SKM-1 (cell line): ENCODE measurements at regions not wholly inside any gene's neighbourhood (a gene's known extent, or its start where the extent isn't known, plus 50 kb on each side); places are given as distances from the start of the nearest gene placed in this dataset.
"Not testable (repeated sequence)": the region's sequence is repeated elsewhere in the genome, so short reads cannot be mapped to it uniquely, and the experiment has no call there.

Experiments
- DNase-seq: peaks from one replicate; lab custom pipeline; 2025; ENCODE audit not compliant: unreplicated experiment; lab: John Stamatoyannopoulos, UW

DNA sequence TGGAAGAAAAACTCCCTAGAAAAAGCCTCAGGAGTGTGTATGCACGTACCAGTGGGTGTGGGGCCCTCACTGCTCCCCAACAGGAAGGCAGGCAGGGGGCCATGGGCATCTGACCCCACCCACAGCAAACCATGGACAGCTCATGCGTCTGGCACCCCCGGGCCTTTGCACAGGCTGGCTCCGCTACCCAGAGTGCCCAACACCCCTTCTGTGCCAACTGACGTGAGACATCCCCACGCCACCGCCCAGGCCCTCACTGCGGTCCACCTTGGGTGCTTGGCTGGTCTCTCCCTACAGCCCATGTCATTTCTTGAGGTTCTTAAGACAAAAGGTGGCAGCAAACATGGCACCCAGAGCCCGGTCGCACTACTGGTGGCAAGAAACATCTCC is 91.4 kb downstream of the NCOR2 start:
- no peak for DNase-seq

DNA sequence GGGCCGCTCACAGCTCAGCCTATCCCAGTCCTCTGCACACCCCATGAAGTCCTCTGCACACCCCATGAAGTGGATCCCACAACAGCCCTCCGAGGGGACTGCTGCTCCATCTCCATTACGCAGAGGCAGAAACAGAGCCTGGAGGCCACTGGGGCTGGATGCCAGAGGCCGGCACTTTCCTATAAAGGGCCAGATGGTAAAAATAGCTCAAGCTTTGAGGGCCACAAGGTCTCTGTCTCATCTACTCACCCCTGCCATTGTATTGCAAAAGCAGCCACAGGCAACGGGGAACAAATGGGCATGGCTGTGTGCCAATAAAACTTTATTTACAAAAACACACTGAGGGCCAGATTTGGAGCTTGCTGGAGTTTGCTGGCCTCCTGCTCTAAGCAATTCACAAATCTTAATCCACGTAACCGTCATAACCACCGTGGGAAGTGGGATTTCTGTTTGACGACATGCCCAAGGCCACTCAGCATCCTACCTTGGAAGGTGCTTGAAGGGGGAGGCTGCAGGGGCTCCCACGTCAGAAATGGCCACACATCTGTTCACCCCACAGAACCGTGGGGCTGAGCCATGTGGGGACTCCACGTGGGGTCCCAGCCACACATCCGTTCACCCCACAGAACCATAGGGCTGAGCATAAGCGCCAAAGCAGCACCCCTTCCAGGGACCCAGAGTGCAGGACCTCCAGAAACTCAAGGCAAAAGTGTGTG is 92.0 kb downstream of the NCOR2 start:
- no peak for DNase-seq

DNA sequence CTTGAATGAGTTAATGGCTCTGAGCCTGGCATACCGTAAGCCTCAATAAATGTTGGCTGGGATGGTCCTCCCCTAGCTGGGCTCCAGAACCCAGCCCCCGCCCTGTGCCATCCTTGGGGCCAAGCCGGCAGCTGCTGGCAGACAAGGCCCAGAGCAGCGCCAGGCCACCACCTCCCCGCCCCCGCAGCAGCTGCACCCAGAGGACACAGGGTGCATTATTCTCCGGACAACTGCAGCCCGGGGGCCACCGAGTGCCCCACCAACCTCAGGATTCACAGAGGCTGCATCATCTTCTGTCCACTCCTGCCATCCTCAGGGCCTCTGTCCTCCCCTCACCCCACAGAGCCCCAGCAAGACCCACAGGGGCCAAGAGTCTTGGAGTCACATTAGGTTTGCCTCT is 92.7 kb downstream of the NCOR2 start:
- no peak for DNase-seq

DNA sequence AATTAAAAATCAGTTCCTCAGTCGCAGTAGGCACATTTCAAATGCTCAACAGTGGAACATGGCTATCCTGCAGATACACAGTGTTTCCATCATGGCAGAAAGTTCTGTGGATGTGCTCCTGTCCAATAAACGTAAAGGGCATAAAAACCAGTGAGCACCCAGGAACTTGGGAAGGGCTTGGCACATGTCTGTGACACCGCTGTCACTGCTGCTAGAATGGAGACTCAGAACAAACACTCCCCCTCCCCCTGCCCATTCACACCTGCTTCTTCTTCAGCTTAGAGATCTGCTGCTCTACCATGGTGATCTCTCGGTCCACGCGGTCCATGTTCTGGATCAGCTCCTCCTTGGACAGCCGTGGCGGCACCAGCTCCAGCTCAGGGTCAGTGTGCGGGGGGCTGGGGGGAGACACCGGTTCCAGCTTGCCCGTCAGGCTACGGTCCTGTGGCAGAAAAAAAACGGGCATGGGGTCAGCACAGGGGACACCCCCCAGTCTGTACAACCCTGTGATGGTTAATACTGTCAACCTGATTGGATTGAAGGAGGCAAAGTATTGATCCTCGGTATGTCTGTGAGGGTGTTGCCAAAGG is 94.6 kb downstream of the NCOR2 start:
- DNase-seq = no peak

- DNase-seq = no peak
Observed at GRCh38 chr12:124471828-124472227, 95.6 kb downstream of the NCOR2 start.

DNA sequence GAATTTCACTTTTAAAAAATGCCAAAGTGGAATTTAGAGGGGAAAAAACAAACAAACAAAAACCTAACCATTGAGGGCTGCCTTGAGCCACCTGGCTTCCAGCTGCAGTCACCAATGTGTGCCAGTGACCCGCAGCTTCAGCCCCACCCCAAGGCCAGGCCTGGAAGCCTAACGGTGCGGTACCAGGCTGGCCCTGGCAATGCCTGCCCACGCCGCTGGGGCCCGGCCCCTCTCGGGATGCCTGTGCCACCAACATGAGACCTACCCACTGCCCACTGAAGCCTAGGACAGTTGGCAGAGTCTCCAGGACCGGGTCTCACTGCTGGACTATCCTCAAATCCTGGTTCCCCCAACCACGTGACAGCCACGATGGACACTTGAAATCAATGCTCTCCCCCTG is 96.6 kb downstream of the NCOR2 start:
- no peak for DNase-seq

GRCh38 chr12:124470139-124470538 is 97.3 kb downstream of the NCOR2 start:
- no peak for DNase-seq

- DNase-seq = no peak
Observed at GRCh38 chr12:124469193-124469888, 98.1 kb downstream of the NCOR2 start.

DNA sequence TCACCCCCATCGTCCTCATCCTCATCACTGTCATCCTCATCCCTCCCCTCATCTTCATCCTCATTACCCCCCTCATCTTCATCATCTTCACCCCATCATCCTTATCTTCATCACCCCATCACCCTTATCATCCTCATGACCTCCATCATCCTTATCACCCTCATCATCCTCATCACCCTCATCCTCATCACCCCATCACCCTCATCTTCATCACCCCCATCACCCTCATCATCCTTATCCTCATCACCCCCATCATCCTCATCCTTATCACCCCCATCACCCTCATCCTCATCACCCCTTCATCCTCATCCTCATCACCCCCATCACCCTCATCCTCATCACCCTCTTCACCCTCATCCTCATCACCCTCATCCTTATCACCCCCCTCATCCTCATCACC is 99.9 kb downstream of the NCOR2 start:
- not testable (repeated sequence) for DNase-seq

DNA sequence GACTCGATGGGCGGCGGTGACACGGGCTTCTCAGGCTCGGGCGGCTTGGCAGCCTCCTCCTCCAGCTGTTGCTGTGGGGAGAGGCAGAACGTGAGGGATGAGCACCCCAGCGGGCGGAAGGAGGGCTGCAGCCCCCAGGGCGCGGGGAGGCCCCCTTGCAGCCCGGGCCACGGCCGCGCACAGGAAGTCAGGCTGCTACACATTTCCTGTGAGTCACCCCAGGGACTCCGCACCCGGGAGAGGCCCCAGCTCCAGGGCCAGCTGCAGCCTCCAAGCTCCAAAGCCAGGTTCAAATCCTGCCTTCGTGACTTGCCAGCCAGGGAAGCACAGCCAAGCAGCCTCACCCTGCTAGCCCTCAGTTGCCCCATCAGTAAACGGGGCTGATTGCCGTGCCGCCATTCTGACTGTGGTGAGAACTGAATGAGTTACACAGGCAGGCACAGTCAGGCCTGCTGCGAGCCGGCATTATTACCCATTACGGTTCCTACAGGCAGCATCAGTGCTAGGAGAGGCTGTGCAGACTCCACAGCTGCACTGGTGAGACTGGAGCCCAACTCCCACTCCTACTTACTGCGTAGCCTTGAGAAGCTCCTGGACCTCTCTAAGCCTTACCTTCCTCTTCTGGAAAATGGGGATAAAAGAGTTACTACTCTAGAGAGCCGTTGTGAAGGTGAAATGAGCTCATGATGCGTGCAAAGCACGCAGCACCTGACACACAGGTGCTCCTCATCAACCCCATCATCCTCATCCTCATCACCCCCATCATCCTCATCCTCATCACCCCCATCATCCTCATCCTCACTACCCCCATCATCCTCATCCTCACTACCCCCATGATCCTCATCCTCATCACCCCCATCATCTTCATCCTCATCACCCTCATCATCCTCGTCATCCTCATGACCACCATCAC is 100.9 kb downstream of the NCOR2 start:
- peak; percentile 9 for DNase-seq

DNA sequence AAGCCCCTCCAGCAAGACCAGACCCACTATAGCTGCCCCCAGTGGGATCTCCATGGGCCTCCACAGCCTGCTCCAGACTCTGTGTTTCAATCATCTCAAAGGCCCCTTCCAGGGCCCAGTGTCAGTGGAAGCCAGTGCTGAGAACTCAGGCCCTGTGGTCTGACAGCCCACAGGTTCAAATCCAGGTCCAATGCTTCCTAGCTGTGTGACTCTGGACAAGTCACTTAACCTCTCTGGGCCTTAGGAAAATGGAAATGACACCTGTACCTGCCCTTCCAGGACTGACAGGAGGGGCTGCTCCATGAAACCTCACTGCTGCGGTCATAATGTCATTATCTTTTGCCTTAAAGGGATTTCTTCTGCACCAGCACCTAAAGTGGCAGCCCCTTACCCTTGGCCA is 101.9 kb downstream of the NCOR2 start:
- DNase-seq = no peak

- DNase-seq = no peak
Observed at GRCh38 chr12:124464830-124465229, 102.6 kb downstream of the NCOR2 start.

DNA sequence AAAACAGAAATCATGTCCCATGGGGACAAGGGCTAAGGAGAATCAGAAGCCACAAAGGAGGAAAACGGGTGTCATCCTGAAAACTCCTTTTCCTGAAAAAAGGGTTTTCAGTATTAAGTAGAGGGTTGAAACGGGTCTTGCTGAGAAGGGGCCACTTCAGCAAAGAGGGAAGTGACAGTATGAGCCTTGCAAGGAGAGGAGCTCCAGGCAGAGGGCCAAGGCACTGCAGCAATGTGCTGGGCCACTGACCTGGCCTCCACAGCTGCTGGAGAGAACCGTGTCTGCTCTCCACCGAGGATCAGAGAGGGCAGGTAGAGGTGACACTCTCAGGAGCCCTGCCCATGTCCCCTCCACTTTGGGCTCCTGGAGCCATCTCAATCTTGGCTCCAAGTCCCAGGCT is 103.3 kb downstream of the NCOR2 start:
- DNase-seq = no peak

- DNase-seq = no peak
Observed at GRCh38 chr12:124463341-124463921, 104.0 kb downstream of the NCOR2 start.

GRCh38 chr12:124462750-124463149 is 104.7 kb downstream of the NCOR2 start:
- DNase-seq = no peak

DNA sequence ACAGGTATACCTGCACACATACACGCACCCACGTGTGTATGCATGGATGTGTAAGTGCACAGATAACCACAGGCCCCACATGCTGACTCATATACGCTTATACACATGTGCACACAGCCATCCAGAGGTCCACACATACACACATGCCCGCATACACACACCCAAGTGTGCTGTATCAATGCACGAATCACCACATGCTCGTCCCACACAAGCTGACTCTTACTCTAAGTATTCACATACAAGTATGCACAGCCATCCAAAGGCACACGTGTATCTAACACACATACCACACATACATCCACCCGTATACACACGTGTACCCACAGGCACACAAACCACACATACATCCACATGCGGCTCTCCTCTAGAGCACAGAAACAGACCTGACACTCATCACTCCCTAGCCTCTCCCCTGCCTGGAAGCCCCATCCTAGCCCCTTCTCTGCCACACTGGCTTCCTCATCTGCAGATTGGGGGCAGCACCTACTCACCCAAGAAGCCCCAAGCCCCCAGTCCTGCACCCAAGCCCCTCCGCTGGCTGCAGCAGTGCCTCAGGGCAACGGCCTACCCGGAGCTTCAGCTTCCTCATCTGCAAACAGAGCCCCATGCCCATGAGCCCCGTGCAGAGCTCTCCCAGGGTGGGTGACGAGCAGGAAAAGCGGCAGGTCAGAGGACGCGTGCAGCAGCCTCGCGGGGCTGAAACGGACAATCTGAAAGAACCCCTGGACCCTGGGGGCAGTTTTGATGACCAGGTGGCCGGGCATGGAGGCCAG is 105.4 kb downstream of the NCOR2 start:
- no peak for DNase-seq

DNA sequence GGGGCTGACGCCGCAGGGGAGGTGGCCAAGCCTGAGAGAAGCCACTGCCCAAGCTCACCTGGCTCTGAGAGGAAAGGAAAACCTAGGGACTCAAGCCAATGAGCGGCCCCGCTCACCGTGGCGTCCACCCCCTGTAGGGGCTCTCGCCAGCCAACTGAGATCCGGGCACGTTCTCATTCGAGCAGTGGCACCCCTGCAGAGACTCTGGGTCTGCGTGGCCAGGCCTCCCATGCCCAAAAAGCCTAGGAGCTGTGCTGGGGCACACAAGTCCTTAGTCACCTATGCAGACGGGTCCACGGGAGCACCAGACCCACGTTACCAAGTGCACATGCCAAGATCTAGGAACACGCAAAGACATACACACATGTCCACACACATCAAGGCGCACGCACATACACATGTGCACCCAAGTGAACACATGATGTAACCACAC is 106.2 kb downstream of the NCOR2 start:
- no peak for DNase-seq

- no peak for DNase-seq
Observed at GRCh38 chr12:124460771-124461170, 106.6 kb downstream of the NCOR2 start.

DNA sequence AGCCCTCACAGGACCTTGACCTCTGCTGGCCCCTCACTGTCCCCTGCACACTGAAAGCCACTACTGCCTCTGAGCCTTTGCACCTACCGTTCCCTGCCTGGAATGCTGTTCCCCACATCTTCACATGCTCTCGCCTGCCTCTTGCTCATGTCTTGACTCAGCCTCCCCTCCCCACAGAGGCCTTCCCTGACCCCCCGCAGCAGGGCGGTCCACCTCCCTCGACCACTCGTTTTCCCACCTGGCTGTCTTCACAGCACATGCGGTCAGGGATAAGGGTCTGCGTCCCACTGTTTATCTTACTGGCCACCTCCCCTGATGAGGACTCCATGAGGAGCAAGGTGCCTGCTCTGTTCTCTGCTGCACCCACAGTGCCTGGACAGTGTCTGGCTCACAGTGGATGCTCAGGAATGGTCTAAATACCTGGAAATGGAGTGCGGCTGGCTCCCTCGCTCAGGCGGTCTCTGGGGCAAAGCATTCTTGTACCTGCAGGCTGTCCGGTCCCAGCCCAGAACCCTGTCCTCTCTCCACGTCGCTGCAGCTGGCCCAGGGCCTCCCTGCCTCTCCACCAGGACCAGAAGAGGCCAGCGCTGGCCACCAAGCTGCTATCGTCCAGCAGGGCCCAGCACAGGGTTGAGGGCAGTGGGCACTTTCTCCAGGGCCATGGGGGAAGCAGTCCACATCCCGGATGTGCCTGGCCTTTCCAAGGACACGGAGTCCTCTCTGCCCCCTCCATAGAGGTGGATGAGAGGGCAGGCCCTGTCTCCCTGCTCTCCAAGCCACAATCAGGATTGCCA is 107.4 kb downstream of the NCOR2 start:
- DNase-seq = no peak
